CD8-positive, alpha-beta memory T cell (primary cell): ENCODE measurements at regions not wholly inside any gene's neighbourhood (a gene's known extent, or its start where the extent isn't known, plus 50 kb on each side); places are given as distances from the start of the nearest gene placed in this dataset.
"Not testable (repeated sequence)": the region's sequence is repeated elsewhere in the genome, so short reads cannot be mapped to it uniquely, and the experiment has no call there.

Source experiments
- CTCF ChIA-PET: fragments of 350-600 bp; sonication (Branson Sonifier 250); formaldehyde crosslinking; loops from one replicate; lab custom pipeline; 2021; ENCODE audit warnings: antibody characterized with exemption; lab: Charles Lee
- POLR2A ChIA-PET: fragments of 350-600 bp; sonication (Branson Sonifier 250); formaldehyde crosslinking; loops from one replicate; lab custom pipeline; 2021; ENCODE audit warnings: antibody characterized with exemption; lab: Charles Lee
- DNase-seq, 5 donors: peaks; one replicate each; pipeline versions ENCODE4 v3.0.0 to v3.0.0-alpha.2; 2020 to 2022; ENCODE audit warnings: mixed read lengths in 1 of 5
- H3K27ac ChIP-seq: one replicate; pipeline ENCODE4 v1.7.0; 2013; ENCODE audit warnings: low read depth, mild to moderate bottlenecking, low read length, moderate library complexity
- H3K27me3 ChIP-seq: 2 replicates; pipeline ENCODE4 v1.7.0; 2013; ENCODE audit warnings: low read length, mild to moderate bottlenecking; ENCODE audit not compliant: insufficient read depth, poor library complexity, severe bottlenecking
- H3K36me3 ChIP-seq: 2 replicates; pipeline ENCODE4 v1.7.0; 2013; ENCODE audit warnings: mild to moderate bottlenecking, low read length, moderate library complexity; ENCODE audit not compliant: insufficient read depth
- H3K4me1 ChIP-seq: 2 replicates; pipeline ENCODE4 v1.7.0; 2013; ENCODE audit warnings: mild to moderate bottlenecking, low read length, moderate library complexity; ENCODE audit not compliant: insufficient read depth
- H3K4me3 ChIP-seq: 2 replicates; pipeline ENCODE4 v1.7.0; 2013; ENCODE audit warnings: mild to moderate bottlenecking, low read length
- H3K9me3 ChIP-seq: 2 replicates; pipeline ENCODE4 v1.7.0; 2013; ENCODE audit warnings: mild to moderate bottlenecking, low read length
- H3K27ac Mint-ChIP-seq, 8 donors: one replicate each; pipeline ENCODE4 v1.8.0; 2020 to 2021; ENCODE audit warnings: mixed read lengths in 8 of 8, mild to moderate bottlenecking in 6 of 8, inconsistent platforms in 3 of 8, moderate library complexity in 3 of 8
- H3K27me3 Mint-ChIP-seq, 2 donors: one replicate each; pipeline ENCODE4 v1.8.0; 2020 to 2021; ENCODE audit warnings: mixed read lengths in 2 of 2, mild to moderate bottlenecking in 1 of 2, moderate library complexity in 1 of 2
- H3K36me3 Mint-ChIP-seq, 3 donors: one replicate each; pipeline ENCODE4 v1.8.0; 2020 to 2021; ENCODE audit warnings: mixed read lengths in 3 of 3, inconsistent platforms in 1 of 3, mild to moderate bottlenecking in 1 of 3
- H3K4me1 Mint-ChIP-seq, 3 donors: one replicate each; pipeline ENCODE4 v1.8.0; 2020 to 2021; ENCODE audit warnings: mixed read lengths in 3 of 3, inconsistent platforms in 1 of 3, mild to moderate bottlenecking in 1 of 3
- H3K4me3 Mint-ChIP-seq, 7 donors: one replicate each; pipeline ENCODE4 v1.8.0; 2020 to 2021; ENCODE audit warnings: mixed read lengths in 7 of 7, mild to moderate bottlenecking in 6 of 7, moderate library complexity in 4 of 7, inconsistent platforms in 2 of 7
- H3K9me3 Mint-ChIP-seq, 5 donors: one replicate each; pipeline ENCODE4 v1.8.0; 2020 to 2022; ENCODE audit warnings: mixed read lengths in 5 of 5, mild to moderate bottlenecking in 3 of 5, moderate library complexity in 2 of 5, inconsistent platforms in 1 of 5

- DNase-seq: no peak
- ChIA-PET CTCF (no interaction called here), POLR2A (no interaction called here)
- Histone ChIP-seq H3K27ac (no peak overlapping the region), H3K4me1 (no peaks in the 10 kb centered on the region), H3K36me3 (no peaks in the 10 kb centered on the region), H3K4me3 (no peak overlapping the region), H3K9me3 (no peaks in the 10 kb centered on the region), H3K27me3 (no peaks in the 10 kb centered on the region)
- H3K36me3 Mint-ChIP-seq: no peaks in the 10 kb centered on the region
- no peak overlapping the region for H3K4me3 Mint-ChIP-seq
- no peak overlapping the region for H3K27ac Mint-ChIP-seq
- no peaks in the 10 kb centered on the region for H3K9me3 Mint-ChIP-seq
- peaks cover 0 to 13% (median 7%) of the 10 kb centered on the region in 3 donors for H3K4me1 Mint-ChIP-seq
- peaks cover 11 to 48% of the 10 kb centered on the region in 2 donors for H3K27me3 Mint-ChIP-seq
Observed at GRCh38 chr12:28088566-28089272, 101.5 kb upstream of the CCDC91 start.

DNA sequence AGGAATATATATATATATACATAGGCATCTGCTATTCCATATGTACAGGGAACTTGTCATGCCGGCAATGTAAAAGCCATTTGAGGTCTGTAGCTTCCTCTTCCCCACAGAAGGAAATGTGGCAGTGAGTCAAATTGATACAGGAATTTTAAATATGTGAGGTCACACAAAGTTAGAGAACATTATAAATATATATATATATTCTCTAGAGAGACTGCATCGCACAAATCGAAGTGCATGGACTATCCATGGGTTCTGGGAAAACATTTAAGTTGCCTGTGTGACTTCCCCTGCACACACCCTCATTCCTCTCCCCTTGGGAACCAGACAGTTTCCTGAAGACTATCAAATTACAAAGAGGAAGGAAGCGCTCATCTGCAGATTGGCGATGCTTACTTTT, 100.9 kb upstream of the CCDC91 start:
- H3K9me3 Mint-ChIP-seq: no peaks in the 10 kb centered on the region
- H3K27me3 ChIP-seq: no peaks in the 10 kb centered on the region
- CTCF ChIA-PET: no interaction called here

GRCh38 chr12:28090835-28091234, 99.4 kb upstream of the CCDC91 start:
- no peaks in the 10 kb centered on the region for H3K9me3 ChIP-seq
- POLR2A ChIA-PET: no interaction called here
- H3K36me3 ChIP-seq: no peaks in the 10 kb centered on the region
- H3K27me3 ChIP-seq: no peaks in the 10 kb centered on the region
- peaks cover 9 to 39% of the 10 kb centered on the region in 2 donors for H3K27me3 Mint-ChIP-seq
- DNase-seq: no peak
- no peak overlapping the region for H3K27ac Mint-ChIP-seq
- no peaks in the 10 kb centered on the region for H3K4me1 ChIP-seq
- peaks cover 0 to 2% (median 0%) of the 10 kb centered on the region in 3 donors for H3K36me3 Mint-ChIP-seq
- H3K4me1 Mint-ChIP-seq: peaks cover 0 to 13% (median 7%) of the 10 kb centered on the region in 3 donors
- no peaks in the 10 kb centered on the region for H3K9me3 Mint-ChIP-seq
- no peak overlapping the region for H3K4me3 Mint-ChIP-seq
- H3K27ac ChIP-seq: no peak overlapping the region
- CTCF ChIA-PET: no interaction called here
- H3K4me3 ChIP-seq: no peak overlapping the region

More for the DNA sequence above, 100.9 kb upstream of the CCDC91 start:
- H3K27ac ChIP-seq: no peak overlapping the region
- no peaks in the 10 kb centered on the region for H3K36me3 ChIP-seq
- Mint-ChIP-seq H3K27ac (no peak overlapping the region), H3K4me1 (peaks cover 0 to 13% (median 7%) of the 10 kb centered on the region in 3 donors), H3K27me3 (peaks cover 6 to 48% of the 10 kb centered on the region in 2 donors), H3K4me3 (no peak overlapping the region), H3K36me3 (no peaks in the 10 kb centered on the region)
- H3K4me1 ChIP-seq: no peaks in the 10 kb centered on the region
- POLR2A ChIA-PET: no interaction called here
- DNase-seq: no peak
- no peaks in the 10 kb centered on the region for H3K9me3 ChIP-seq
- H3K4me3 ChIP-seq: no peak overlapping the region

DNA sequence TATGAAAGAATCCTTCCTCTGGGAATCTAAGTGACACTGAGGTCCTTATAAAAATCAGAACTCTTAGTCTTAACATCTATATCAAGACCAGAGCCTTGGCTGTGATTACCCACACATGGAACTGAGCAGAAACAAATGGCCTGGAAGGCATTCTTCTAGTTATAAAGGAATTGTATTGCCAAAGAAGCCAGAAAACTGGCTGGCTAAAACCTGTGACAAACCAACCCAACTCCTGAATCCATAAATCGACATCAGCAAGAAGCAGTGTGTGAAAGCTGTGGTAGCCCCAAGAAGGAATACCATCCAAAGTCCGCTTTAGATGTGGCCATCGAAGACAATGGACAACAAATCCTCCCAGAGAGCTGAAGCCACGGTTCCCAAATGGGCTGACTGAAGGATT, 97.9 kb upstream of the CCDC91 start:
- no peaks in the 10 kb centered on the region for H3K36me3 ChIP-seq
- CTCF ChIA-PET: no interaction called here
- Mint-ChIP-seq H3K9me3 (no peaks in the 10 kb centered on the region), H3K4me1 (peaks cover 0 to 6% (median 0%) of the 10 kb centered on the region in 3 donors), H3K4me3 (no peak overlapping the region), H3K36me3 (peaks cover 0 to 2% (median 0%) of the 10 kb centered on the region in 3 donors), H3K27ac (no peak overlapping the region), H3K27me3 (peaks cover 7 to 25% of the 10 kb centered on the region in 2 donors)
- no peak for DNase-seq
- H3K9me3 ChIP-seq: no peaks in the 10 kb centered on the region
- H3K4me3 ChIP-seq: no peak overlapping the region
- H3K27ac ChIP-seq: no peak overlapping the region
- H3K27me3 ChIP-seq: no peaks in the 10 kb centered on the region
- H3K4me1 ChIP-seq: no peaks in the 10 kb centered on the region
- POLR2A ChIA-PET: no interaction called here

- Histone ChIP-seq H3K27me3 (no peaks in the 10 kb centered on the region), H3K4me1 (no peaks in the 10 kb centered on the region), H3K36me3 (no peaks in the 10 kb centered on the region), H3K4me3 (no peak overlapping the region), H3K27ac (no peak overlapping the region), H3K9me3 (no peaks in the 10 kb centered on the region)
- ChIA-PET CTCF (no interaction called here), POLR2A (no interaction called here)
- peaks cover 10 to 32% of the 10 kb centered on the region in 2 donors for H3K27me3 Mint-ChIP-seq
- H3K4me3 Mint-ChIP-seq: no peak overlapping the region
- peaks cover 0 to 2% (median 0%) of the 10 kb centered on the region in 3 donors for H3K36me3 Mint-ChIP-seq
- H3K4me1 Mint-ChIP-seq: no peaks in the 10 kb centered on the region
- peak overlapping the region in 1 of 8 donors; percentile 55 for H3K27ac Mint-ChIP-seq
- DNase-seq: no peak
- H3K9me3 Mint-ChIP-seq: peaks cover 0 to 2% (median 0%) of the 10 kb centered on the region in 5 donors
Observed at GRCh38 chr12:28096649-28097048, 93.6 kb upstream of the CCDC91 start.

GRCh38 chr12:28097221-28097620, 93.0 kb upstream of the CCDC91 start:
- Mint-ChIP-seq H3K36me3 (peaks cover 0 to 2% (median 0%) of the 10 kb centered on the region in 3 donors), H3K4me3 (no peak overlapping the region), H3K27me3 (peaks cover 10 to 32% of the 10 kb centered on the region in 2 donors), H3K27ac (no peak overlapping the region), H3K4me1 (no peaks in the 10 kb centered on the region), H3K9me3 (peaks cover 0 to 2% (median 0%) of the 10 kb centered on the region in 5 donors)
- Histone ChIP-seq H3K4me3 (no peak overlapping the region), H3K27ac (no peak overlapping the region), H3K4me1 (no peaks in the 10 kb centered on the region), H3K27me3 (no peaks in the 10 kb centered on the region), H3K36me3 (no peaks in the 10 kb centered on the region), H3K9me3 (no peaks in the 10 kb centered on the region)
- DNase-seq: no peak
- ChIA-PET CTCF (no interaction called here), POLR2A (no interaction called here)

DNA sequence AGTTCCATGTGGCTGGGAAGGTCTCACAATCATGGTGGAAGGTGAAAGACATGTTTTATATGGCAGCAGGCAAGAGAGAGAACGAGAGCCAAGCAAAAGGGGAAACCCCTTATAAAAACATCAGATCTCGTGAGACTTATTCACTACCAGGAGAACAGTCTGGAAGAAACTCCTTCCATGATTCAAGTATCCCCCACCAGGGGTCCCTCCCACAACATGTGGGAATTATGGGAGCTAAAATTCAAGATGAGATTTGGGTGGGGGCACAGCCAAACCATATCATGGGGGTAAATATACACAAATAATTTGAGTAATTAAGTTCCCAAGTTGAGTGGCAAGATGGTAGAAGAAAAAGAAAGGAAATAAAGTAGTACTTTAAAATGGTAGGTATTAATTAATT, 91.0 kb upstream of the CCDC91 start:
- H3K4me1 Mint-ChIP-seq, CTCF ChIA-PET, H3K4me1 ChIP-seq, H3K27ac ChIP-seq, H3K27ac Mint-ChIP-seq, H3K4me3 ChIP-seq, DNase-seq, H3K9me3 ChIP-seq, H3K36me3 ChIP-seq, H3K27me3 ChIP-seq, H3K4me3 Mint-ChIP-seq, H3K9me3 Mint-ChIP-seq, H3K36me3 Mint-ChIP-seq, POLR2A ChIA-PET: not testable (repeated sequence)
- H3K27me3 Mint-ChIP-seq: peaks cover 9 to 28% of the 10 kb centered on the region in 2 donors

GRCh38 chr12:28099871-28100270, 90.4 kb upstream of the CCDC91 start:
- no peaks in the 10 kb centered on the region for H3K4me1 Mint-ChIP-seq
- ChIA-PET POLR2A (no interaction called here), CTCF (no interaction called here)

More at GRCh38 chr12:28099871-28100270, 90.4 kb upstream of the CCDC91 start:
- H3K27ac ChIP-seq: no peak overlapping the region
- H3K27ac Mint-ChIP-seq: no peak overlapping the region
- no peaks in the 10 kb centered on the region for H3K4me1 ChIP-seq
- peaks cover 0 to 7% (median 0%) of the 10 kb centered on the region in 5 donors for H3K9me3 Mint-ChIP-seq
- H3K27me3 Mint-ChIP-seq: peaks cover 9 to 28% of the 10 kb centered on the region in 2 donors
- H3K27me3 ChIP-seq: no peaks in the 10 kb centered on the region
- H3K4me3 Mint-ChIP-seq: no peak overlapping the region
- no peak for DNase-seq
- no peaks in the 10 kb centered on the region for H3K36me3 ChIP-seq
- H3K9me3 ChIP-seq: no peaks in the 10 kb centered on the region
- H3K4me3 ChIP-seq: no peak overlapping the region
- H3K36me3 Mint-ChIP-seq: peaks cover 0 to 4% (median 0%) of the 10 kb centered on the region in 3 donors
